ENCODE measurements at regions not wholly inside any gene's neighbourhood (a gene's known extent, or its start where the extent isn't known, plus 50 kb on each side); places are given as distances from the start of the nearest gene placed in this dataset.

GRCh38 chr7:81527651-81528050 is 242.2 kb downstream of the HGF start:
- no peak for DNase-seq (ENCODE audit: extremely low spot score)
- TF ChIP-seq LEF1 (IDR thresholded peaks at IDR 0.05; ENCODE audit: borderline replicate concordance) (no peak), BHLHE40 (IDR thresholded peaks at IDR 0.05; ENCODE audit: borderline replicate concordance) (no peak), ZNF384 (IDR thresholded peaks at IDR 0.05) (no peak), FOXK2 (IDR thresholded peaks at IDR 0.05) (no peak), TARDBP (IDR thresholded peaks at IDR 0.05) (no peak), SP1 (IDR thresholded peaks at IDR 0.05) (no peak), ELF4 (IDR thresholded peaks at IDR 0.05) (no peak), NFRKB (IDR thresholded peaks at IDR 0.05) (no peak), HDGF (IDR thresholded peaks at IDR 0.05; ENCODE audit: borderline replicate concordance) (no peak), FOXA1 (IDR thresholded peaks at IDR 0.05) (no peak), PKNOX1 (IDR thresholded peaks at IDR 0.05) (no peak), FOXM1 (IDR thresholded peaks at IDR 0.05; ENCODE audit: borderline replicate concordance) (no peak), SUZ12 (IDR thresholded peaks at IDR 0.05) (no peak), ARNT (IDR thresholded peaks at IDR 0.05) (no peak), CTBP1 (IDR thresholded peaks at IDR 0.05; ENCODE audit: borderline replicate concordance) (no peak), L3MBTL2 (conservative IDR thresholded peaks at IDR 0.05) (no peak)
- POLR2A ChIA-PET = no interaction called here
- CTCF ChIA-PET = no interaction called here

- no peak for DNase-seq (ENCODE audit: extremely low spot score)
- TF ChIP-seq ARNT (IDR thresholded peaks at IDR 0.05) = no peak
- TF ChIP-seq NFRKB (IDR thresholded peaks at IDR 0.05) = no peak
- TF ChIP-seq HDGF (IDR thresholded peaks at IDR 0.05; ENCODE audit: borderline replicate concordance) = no peak
- no peak for TF ChIP-seq ELF4 (IDR thresholded peaks at IDR 0.05)
- no peak for TF ChIP-seq FOXM1 (IDR thresholded peaks at IDR 0.05; ENCODE audit: borderline replicate concordance)
- no peak for TF ChIP-seq CTBP1 (IDR thresholded peaks at IDR 0.05; ENCODE audit: borderline replicate concordance)
- no peak for TF ChIP-seq SUZ12 (IDR thresholded peaks at IDR 0.05)
- no peak for TF ChIP-seq TARDBP (IDR thresholded peaks at IDR 0.05)
- no peak for TF ChIP-seq ZNF384 (IDR thresholded peaks at IDR 0.05)
- no peak for TF ChIP-seq FOXK2 (IDR thresholded peaks at IDR 0.05)
- TF ChIP-seq SP1 (IDR thresholded peaks at IDR 0.05) = no peak
- TF ChIP-seq BHLHE40 (IDR thresholded peaks at IDR 0.05; ENCODE audit: borderline replicate concordance) = no peak
- no peak for TF ChIP-seq PKNOX1 (IDR thresholded peaks at IDR 0.05)
- TF ChIP-seq LEF1 (IDR thresholded peaks at IDR 0.05; ENCODE audit: borderline replicate concordance) = no peak
- no peak for TF ChIP-seq L3MBTL2 (conservative IDR thresholded peaks at IDR 0.05)
- TF ChIP-seq FOXA1 (IDR thresholded peaks at IDR 0.05) = no peak
- ChIA-PET POLR2A (no interaction called here), CTCF (no interaction called here)
Measured at GRCh38 chr7:81526971-81527370, 242.9 kb downstream of the HGF start.

- no peak for DNase-seq (ENCODE audit: extremely low spot score)
- POLR2A ChIA-PET = no interaction called here
- TF ChIP-seq ELF4 (IDR thresholded peaks at IDR 0.05) (no peak), TARDBP (IDR thresholded peaks at IDR 0.05) (no peak), NFRKB (IDR thresholded peaks at IDR 0.05) (no peak), CTBP1 (IDR thresholded peaks at IDR 0.05; ENCODE audit: borderline replicate concordance) (no peak), FOXK2 (IDR thresholded peaks at IDR 0.05) (no peak), LEF1 (IDR thresholded peaks at IDR 0.05; ENCODE audit: borderline replicate concordance) (no peak), L3MBTL2 (conservative IDR thresholded peaks at IDR 0.05) (no peak), FOXA1 (IDR thresholded peaks at IDR 0.05) (no peak), FOXM1 (IDR thresholded peaks at IDR 0.05; ENCODE audit: borderline replicate concordance) (no peak), PKNOX1 (IDR thresholded peaks at IDR 0.05) (no peak), HDGF (IDR thresholded peaks at IDR 0.05; ENCODE audit: borderline replicate concordance) (no peak), ARNT (IDR thresholded peaks at IDR 0.05) (no peak), BHLHE40 (IDR thresholded peaks at IDR 0.05; ENCODE audit: borderline replicate concordance) (no peak), ZNF384 (IDR thresholded peaks at IDR 0.05) (no peak), SP1 (IDR thresholded peaks at IDR 0.05) (no peak)
- CTCF ChIA-PET = no interaction called here
Measured at GRCh38 chr7:81525841-81526240, 244.0 kb downstream of the HGF start.

GRCh38 chr7:81519886-81520285 is 250.0 kb downstream of the HGF start:
- no peak for TF ChIP-seq L3MBTL2 (conservative IDR thresholded peaks at IDR 0.05)
- no peak for TF ChIP-seq HDGF (IDR thresholded peaks at IDR 0.05; ENCODE audit: borderline replicate concordance)
- TF ChIP-seq ARNT (IDR thresholded peaks at IDR 0.05) = no peak
- no peak for TF ChIP-seq FOXA1 (IDR thresholded peaks at IDR 0.05)
- TF ChIP-seq SP1 (IDR thresholded peaks at IDR 0.05) = no peak
- TF ChIP-seq PKNOX1 (IDR thresholded peaks at IDR 0.05) = no peak
- TF ChIP-seq SUZ12 (IDR thresholded peaks at IDR 0.05) = no peak
- no peak for TF ChIP-seq TARDBP (IDR thresholded peaks at IDR 0.05)
- no peak for TF ChIP-seq CTBP1 (IDR thresholded peaks at IDR 0.05; ENCODE audit: borderline replicate concordance)
- no peak for TF ChIP-seq NFRKB (IDR thresholded peaks at IDR 0.05)
- TF ChIP-seq BHLHE40 (IDR thresholded peaks at IDR 0.05; ENCODE audit: borderline replicate concordance) = no peak
- TF ChIP-seq FOXM1 (IDR thresholded peaks at IDR 0.05; ENCODE audit: borderline replicate concordance) = no peak
- TF ChIP-seq FOXK2 (IDR thresholded peaks at IDR 0.05) = no peak
- no peak for TF ChIP-seq ZNF384 (IDR thresholded peaks at IDR 0.05)
- DNase-seq (ENCODE audit: extremely low spot score) = no peak
- ChIA-PET POLR2A (no interaction called here), CTCF (no interaction called here)

GRCh38 chr7:81516898-81517297 is 252.9 kb downstream of the HGF start:
- CTCF ChIA-PET = no interaction called here
- no peak for DNase-seq (ENCODE audit: extremely low spot score)
- TF ChIP-seq ELF4 (IDR thresholded peaks at IDR 0.05) = no peak
- no peak for TF ChIP-seq ZNF384 (IDR thresholded peaks at IDR 0.05)
- TF ChIP-seq LEF1 (IDR thresholded peaks at IDR 0.05; ENCODE audit: borderline replicate concordance) = no peak
- TF ChIP-seq BHLHE40 (IDR thresholded peaks at IDR 0.05; ENCODE audit: borderline replicate concordance) = no peak
- TF ChIP-seq HDGF (IDR thresholded peaks at IDR 0.05; ENCODE audit: borderline replicate concordance) = no peak
- no peak for TF ChIP-seq ARNT (IDR thresholded peaks at IDR 0.05)
- TF ChIP-seq FOXM1 (IDR thresholded peaks at IDR 0.05; ENCODE audit: borderline replicate concordance) = no peak
- no peak for TF ChIP-seq L3MBTL2 (conservative IDR thresholded peaks at IDR 0.05)
- no peak for TF ChIP-seq FOXK2 (IDR thresholded peaks at IDR 0.05)
- no peak for TF ChIP-seq PKNOX1 (IDR thresholded peaks at IDR 0.05)
- no peak for TF ChIP-seq SUZ12 (IDR thresholded peaks at IDR 0.05)
- TF ChIP-seq NFRKB (IDR thresholded peaks at IDR 0.05) = no peak
- TF ChIP-seq CTBP1 (IDR thresholded peaks at IDR 0.05; ENCODE audit: borderline replicate concordance) = no peak
- TF ChIP-seq SP1 (IDR thresholded peaks at IDR 0.05) = no peak
- POLR2A ChIA-PET = no interaction called here

Data from HEK293T (cell line).